ENCODE measurements at regions not wholly inside any gene's neighbourhood (a gene's known extent, or its start where the extent isn't known, plus 50 kb on each side); places are given as distances from the start of the nearest gene placed in this dataset.

GRCh38 chr14:61644834-61645233 is 50.5 kb upstream of the HIF1A start:
- Histone ChIP-seq H3K4me1 (replicated peaks in 1 of 4; ENCODE audit: control insufficient read depth in 3 of 4, insufficient read depth in 4 of 4, low read length in 3 of 4) (no peaks in the 10 kb centered on the region), H2AK5ac (ENCODE audit: low read depth, low read length) (no peak overlapping the region), H3K18ac (ENCODE audit: extremely low read depth, low read length) (no peak overlapping the region), H4K91ac (replicated peaks; ENCODE audit: insufficient read length, low read length) (no peak overlapping the region), H3K23ac (ENCODE audit: insufficient read length) (no peak overlapping the region), H3K4me3 (ENCODE audit: extremely low read depth in 1 of 4, insufficient read depth in 2 of 4, low read depth in 3 of 4, low read length in 4 of 4) (no peak overlapping the region), H2BK12ac (ENCODE audit: low read depth, low read length) (no peak overlapping the region), H3K79me1 (ENCODE audit: low read depth, low read length) (no peaks in the 10 kb centered on the region), H4K8ac (ENCODE audit: extremely low read depth, insufficient read depth, low read length) (no peak overlapping the region), H3K79me2 (ENCODE audit: control insufficient read depth in 1 of 2, insufficient read depth in 2 of 2, low read length in 2 of 2) (no peaks in the 10 kb centered on the region), H3K36me3 (ENCODE audit: control insufficient read depth in 2 of 4, insufficient read depth in 4 of 4, low read length in 3 of 4) (no peaks in the 10 kb centered on the region), H3K27ac (ENCODE audit: low read depth, low read length) (no peak overlapping the region), H2BK20ac (ENCODE audit: low read length) (no peak overlapping the region), H2BK5ac (ENCODE audit: low read depth, low read length) (no peak overlapping the region), H3K56ac (replicated peaks; ENCODE audit: insufficient read length, low read depth, low read length) (no peak overlapping the region), H3K9ac (replicated peaks in 1 of 4; ENCODE audit: extremely low read depth in 1 of 4, low read depth in 3 of 4, low read length in 3 of 4) (no peak overlapping the region), H2AFZ (ENCODE audit: low read length) (no peak overlapping the region), H4K5ac (ENCODE audit: insufficient read length, low read depth, low read length) (no peak overlapping the region), H3K23me2 (ENCODE audit: low read depth, low read length) (no peaks in the 10 kb centered on the region; the same call in 1 of the 2 replicates), H2BK120ac (replicated peaks; ENCODE audit: low read depth, low read length) (no peak overlapping the region), H2BK15ac (ENCODE audit: low read length) (no peak overlapping the region), H3K9me3 (ENCODE audit: insufficient read depth in 2 of 2, low read depth in 1 of 2, low read length in 1 of 2) (no peaks in the 10 kb centered on the region), H3K14ac (ENCODE audit: insufficient read length) (no peak overlapping the region), H3K27me3 (replicated peaks in 1 of 4; ENCODE audit: control insufficient read depth in 3 of 4, extremely low read depth in 1 of 4, insufficient read depth in 3 of 4, low read length in 3 of 4) (no peaks in the 10 kb centered on the region), H3K4ac (replicated peaks; ENCODE audit: insufficient read length, low read depth, low read length) (no peak overlapping the region), H4K20me1 (replicated peaks in 1 of 2; ENCODE audit: control insufficient read depth in 1 of 2, insufficient read depth in 2 of 2, low read length in 2 of 2) (no peaks in the 10 kb centered on the region), H3K4me2 (ENCODE audit: insufficient read depth in 1 of 2, low read depth in 2 of 2, low read length in 2 of 2) (no peak overlapping the region)
- TF ChIP-seq SUZ12 (IDR thresholded peaks at IDR 0.05; ENCODE audit: low read length) = no peak
- no peak for TF ChIP-seq SIX5 (IDR thresholded peaks at IDR 0.05; ENCODE audit: low read depth, low read length)
- no peak for TF ChIP-seq POLR2A (IDR thresholded peaks at IDR 0.05; ENCODE audit: control extremely low read depth in 1 of 2, low read depth in 2 of 2, low read length in 2 of 2)
- TF ChIP-seq KDM5A (IDR thresholded peaks at IDR 0.05; ENCODE audit: low read length) = no peak
- TF ChIP-seq HDAC6 (IDR thresholded peaks at IDR 0.05; ENCODE audit: low read depth, low read length) = no peak
- no peak for TF ChIP-seq TCF12 (IDR thresholded peaks at IDR 0.05; ENCODE audit: low read depth, low read length)
- ChIA-PET CTCF (ENCODE audit: partially characterized antibody) (interaction anchor here (0.6 kb wide), 1 partner anchor 77 kb away, joined by 3 read pairs; no protein-coding TSS in a partner anchor), POLR2A (ENCODE audit: partially characterized antibody) (no interaction called here)
- WGBS, 2 experiments (ENCODE audit: extremely low coverage in 1 of 2, insufficient coverage in 1 of 2, insufficient read length in 1 of 2, insufficient replicate concordance in 2 of 2, low coverage in 1 of 2, low lambda C conversion rate in 2 of 2, missing lambda C conversion rate in 1 of 2) = 26% methylated on average over 2 of the region's 2 CpGs; no CpG with 5 or more reads in 1 of the 2 experiments
- FAIRE-seq = no peak
- DNase-seq (ENCODE audit: low read depth in 1 of 2, low spot score in 2 of 2) = no peak

All from H1 (cell line).